Endothelial cell of umbilical vein (primary cell): ENCODE measurements at regions not wholly inside any gene's neighbourhood (a gene's known extent, or its start where the extent isn't known, plus 50 kb on each side); places are given as distances from the start of the nearest gene placed in this dataset.

Source experiments
- BruUV-seq: library from RNA; stranded (reverse); fragments of 400-500 nt; replicated peaks from 2 replicates; lab custom pipeline; 2021; lab: Mats Ljungman, UMichigan
- CTCF ChIA-PET: fragments of 300-600, 350-600 bp; sonication (Branson Sonifier 250); formaldehyde crosslinking; loops from one replicate; lab custom pipeline; 2021; ENCODE audit warnings: antibody characterized with exemption, inconsistent platforms; lab: Charles Lee
- POLR2A ChIA-PET: fragments of 300-600, 350-600 bp; sonication (Branson Sonifier 250); formaldehyde crosslinking; loops from one replicate; lab custom pipeline; 2021; ENCODE audit warnings: antibody characterized with exemption, inconsistent platforms; lab: Charles Lee
- DNase-seq: peaks from one replicate; pipeline ENCODE4 v3.0.0-alpha.2; 2011; ENCODE audit warnings: low read depth, low spot score
- FAIRE-seq: peaks from 2 replicates; lab custom pipeline; 2011; peaks lifted over from hg19 to GRCh38; lab: Jason Lieb, UNC
- H2AFZ ChIP-seq: 2 replicates; pipeline ENCODE4 v1.6.0; 2012; ENCODE audit warnings: low read depth, low read length, control low read depth, inconsistent platforms
- H3K27ac ChIP-seq: 2 replicates; pipeline ENCODE4 v1.5.1; 2011; ENCODE audit warnings: low read depth, mild to moderate bottlenecking, control low read depth, low read length, moderate library complexity; ENCODE audit not compliant: insufficient read depth
- H3K27me3 ChIP-seq, 2 experiments: 2 replicates each; pipeline versions ENCODE4 v1.6.0 to v1.6.1; 2011; ENCODE audit warnings: low read length in 2 of 2, mixed read lengths in 1 of 2; ENCODE audit not compliant: control insufficient read depth in 2 of 2, insufficient read depth in 2 of 2
- H3K36me3 ChIP-seq, 2 experiments: 2 replicates in 1 of 2; 3 replicates in 1 of 2; pipeline ENCODE4 v1.5.1; 2011; ENCODE audit warnings: low read length in 2 of 2, mild to moderate bottlenecking in 1 of 2, moderate library complexity in 1 of 2; ENCODE audit not compliant: control insufficient read depth in 2 of 2, insufficient read depth in 2 of 2; ENCODE audit errors: extremely low read depth in 1 of 2
- H3K4me1 ChIP-seq: 3 replicates; pipeline ENCODE4 v1.5.1; 2011; ENCODE audit warnings: mild to moderate bottlenecking, low read length; ENCODE audit not compliant: control insufficient read depth, insufficient read depth; ENCODE audit errors: extremely low read depth
- H3K4me2 ChIP-seq: 2 replicates; pipeline ENCODE4 v1.6.1; 2011; ENCODE audit warnings: low read length, control low read depth, mixed read lengths; ENCODE audit not compliant: insufficient read depth
- H3K4me3 ChIP-seq, 3 experiments: fragments of 200-600 bp in 1 of 3; sonication (generic), shearing (Covaris generic) in 1 of 3; replicated peaks in 1 of 3; 2 replicates each; pipeline ENCODE4 v1.5.1; 2011 to 2016; ENCODE audit warnings: control low read depth in 3 of 3, low read length in 3 of 3, mild to moderate bottlenecking in 2 of 3, inconsistent platforms in 1 of 3, low read depth in 1 of 3, moderate library complexity in 1 of 3; ENCODE audit not compliant: insufficient read depth in 1 of 3
- H3K79me2 ChIP-seq: 2 replicates; pipeline ENCODE4 v1.6.0; 2012; ENCODE audit warnings: low read length, inconsistent platforms; ENCODE audit not compliant: control insufficient read depth, insufficient read depth
- H3K9ac ChIP-seq: replicated peaks from 2 replicates; pipeline ENCODE3; 2011; ENCODE audit warnings: low read length, control low read depth; ENCODE audit not compliant: insufficient read depth; ENCODE audit errors: extremely low read depth
- H3K9me1 ChIP-seq: replicated peaks from 3 replicates; pipeline ENCODE4 v1.6.0; 2011; ENCODE audit warnings: mild to moderate bottlenecking, low read length; ENCODE audit not compliant: control insufficient read depth, insufficient read depth; ENCODE audit errors: extremely low read depth
- H3K9me3 ChIP-seq: replicated peaks from 2 replicates; pipeline ENCODE4 v1.5.1; 2012; ENCODE audit warnings: low read length, inconsistent platforms; ENCODE audit not compliant: control insufficient read depth, insufficient read depth
- H4K20me1 ChIP-seq: replicated peaks from 2 replicates; pipeline ENCODE3; 2011; ENCODE audit warnings: mild to moderate bottlenecking, low read length; ENCODE audit not compliant: control insufficient read depth, insufficient read depth; ENCODE audit errors: extremely low read depth
- CTCF ChIP-seq, 2 donors: IDR thresholded peaks; 1 replicate in 1 of 2; 2 replicates in 1 of 2; pipeline ENCODE4 v1.5.1; 2011; ENCODE audit warnings: low read length in 2 of 2, mild to moderate bottlenecking in 2 of 2, moderate library complexity in 2 of 2, control low read depth in 1 of 2, inconsistent platforms in 1 of 2, low read depth in 1 of 2; ENCODE audit not compliant: insufficient read depth in 1 of 2; ENCODE audit errors: extremely low read depth in 1 of 2
- EZH2 ChIP-seq: IDR thresholded peaks from 2 replicates; pipeline ENCODE4 v1.6.1; 2012; ENCODE audit warnings: borderline replicate concordance, low read depth, mild to moderate bottlenecking, moderate library complexity, low read length, inconsistent platforms; ENCODE audit not compliant: severe bottlenecking
- FOS ChIP-seq: IDR thresholded peaks from 2 replicates; pipeline ENCODE4 v1.6.1; 2011; ENCODE audit warnings: mild to moderate bottlenecking, low read length, moderate library complexity, borderline replicate concordance; ENCODE audit not compliant: insufficient read depth
- GATA2 ChIP-seq: IDR thresholded peaks from 2 replicates; pipeline ENCODE4 v1.7.0; 2011; ENCODE audit warnings: low read depth, mild to moderate bottlenecking, moderate library complexity, mixed read lengths, low read length; ENCODE audit not compliant: insufficient read length, insufficient read depth
- JUN ChIP-seq: IDR thresholded peaks from 2 replicates; pipeline ENCODE4 v1.6.1; 2011; ENCODE audit warnings: borderline replicate concordance, low read depth; ENCODE audit not compliant: insufficient read length, insufficient read depth
- MAX ChIP-seq: IDR thresholded peaks from 2 replicates; pipeline ENCODE4 v1.6.1; 2011; ENCODE audit not compliant: insufficient read depth, insufficient read length
- MYC ChIP-seq: IDR thresholded peaks from one replicate; pipeline ENCODE4 v1.6.1; 2011; ENCODE audit warnings: mild to moderate bottlenecking, low read depth, low read length
- POLR2A ChIP-seq: IDR thresholded peaks from 2 replicates; pipeline ENCODE4 v1.6.1; 2012; ENCODE audit warnings: low read depth, mild to moderate bottlenecking, control low read depth, low read length
- POLR2AphosphoS5 ChIP-seq: IDR thresholded peaks from 2 replicates; pipeline ENCODE4 v1.6.1; 2012; ENCODE audit warnings: low read depth, mild to moderate bottlenecking, control low read depth, low read length, moderate library complexity; ENCODE audit not compliant: insufficient read depth
- dilution Hi-C: fragments of 300-500 bp; cut with MboI; formaldehyde crosslinking; loops from one replicate; pipeline ENCODE4 v1.15.0; 2019; ENCODE audit warnings: low sequenced_read_pairs; ENCODE audit not compliant: extremely low pct_ligation_motif_present
- intact Hi-C: fragments of 100-400 bp; cut with micrococcal nuclease; formaldehyde crosslinking; loops from one replicate; pipeline ENCODE4 v1.10.0; 2022

GRCh38 chr18:61256291-61256690 is 76.9 kb upstream of the CDH20 start:
- no peaks in the 10 kb centered on the region for H3K79me2 ChIP-seq
- H4K20me1 ChIP-seq = no peaks in the 10 kb centered on the region
- no peaks in the 10 kb centered on the region for H3K4me1 ChIP-seq
- CTCF ChIA-PET = no interaction called here
- dilution Hi-C loops = no loop called here
- no peak overlapping the region for H2AFZ ChIP-seq
- no peak for DNase-seq
- no peak overlapping the region for H3K4me3 ChIP-seq
- no peaks in the 10 kb centered on the region for H3K9me1 ChIP-seq
- no peaks in the 10 kb centered on the region for H3K27me3 ChIP-seq
- H3K9ac ChIP-seq = no peak overlapping the region
- POLR2A ChIA-PET = no interaction called here
- no peak for FAIRE-seq
- BruUV-seq = no TSS peak
- H3K27ac ChIP-seq = no peak overlapping the region
- TF ChIP-seq JUN (no peak), MAX (no peak), CTCF (IDR thresholded peaks at IDR 0.05; ENCODE audit: extremely low read depth in 1 of 2, insufficient read depth in 1 of 2, low read depth in 1 of 2, low read length in 2 of 2) (no peak), POLR2A (no peak), EZH2 (no peak), POLR2AphosphoS5 (no peak), GATA2 (no peak), MYC (no peak), FOS (no peak)
- H3K9me3 ChIP-seq = no peaks in the 10 kb centered on the region
- H3K36me3 ChIP-seq = no peaks in the 10 kb centered on the region
- intact Hi-C loops = no loop called here
- no peak overlapping the region for H3K4me2 ChIP-seq
